MCF 10A (cell line): ENCODE measurements at regions not wholly inside any gene's neighbourhood (a gene's known extent, or its start where the extent isn't known, plus 50 kb on each side); places are given as distances from the start of the nearest gene placed in this dataset.

Experiments
- BruUV-seq: library from RNA; stranded (reverse); fragments of 400-500 nt; replicated peaks from 2 replicates; lab custom pipeline; 2021; lab: Mats Ljungman, UMichigan
- CTCF ChIA-PET: fragments of 300-600 bp; sonication (Branson Sonifier 250); formaldehyde crosslinking; extraction: SDS; loops from one replicate; lab custom pipeline; 2021; ENCODE audit warnings: antibody characterized with exemption, inconsistent platforms; lab: Yijun Ruan, JAX
- POLR2A ChIA-PET: fragments of 300-600, 350-650 bp; sonication (Branson Sonifier 250); formaldehyde crosslinking; extraction: SDS; loops from one replicate; lab custom pipeline; 2020; ENCODE audit warnings: antibody characterized with exemption, inconsistent platforms; lab: Yijun Ruan, JAX
- DNase-seq: peaks from one replicate; pipeline ENCODE4 v3.0.0-alpha.2; 2018; ENCODE audit not compliant: unreplicated experiment
- H3K27ac Mint-ChIP-seq: one replicate; pipeline ENCODE4 v1.8.0; 2022; ENCODE audit warnings: mild to moderate bottlenecking, low read depth, mixed read lengths; ENCODE audit not compliant: unreplicated experiment
- H3K27me3 Mint-ChIP-seq: one replicate; pipeline ENCODE4 v1.8.0; 2022; ENCODE audit warnings: mixed read lengths; ENCODE audit not compliant: insufficient read depth, unreplicated experiment
- H3K36me3 Mint-ChIP-seq: one replicate; pipeline ENCODE4 v1.8.0; 2022; ENCODE audit warnings: mild to moderate bottlenecking, moderate library complexity, mixed read lengths; ENCODE audit not compliant: insufficient read depth, unreplicated experiment
- H3K4me1 Mint-ChIP-seq: one replicate; pipeline ENCODE4 v1.8.0; 2022; ENCODE audit warnings: mixed read lengths; ENCODE audit not compliant: insufficient read depth, unreplicated experiment
- H3K4me3 Mint-ChIP-seq: one replicate; pipeline ENCODE4 v1.8.0; 2022; ENCODE audit warnings: mild to moderate bottlenecking, moderate library complexity, mixed read lengths; ENCODE audit not compliant: unreplicated experiment
- H3K9me3 Mint-ChIP-seq: one replicate; pipeline ENCODE4 v1.8.0; 2022; ENCODE audit warnings: mixed read lengths; ENCODE audit not compliant: unreplicated experiment
- intact Hi-C: fragments of 100-400 bp; cut with micrococcal nuclease; formaldehyde crosslinking; loops from 2 replicates; pipeline ENCODE4 v1.14.1; 2022
- TF ChIP-seq, protein P1 (sequence below): fragments of 200-600 bp; IDR thresholded peaks from one replicate; pipeline ENCODE4 v1.8.0; 2022; ENCODE audit warnings: antibody characterized with exemption, mild to moderate bottlenecking; ENCODE audit not compliant: unreplicated experiment

GRCh38 chr7:131932271-131932670 lies 375.8 kb upstream of the PODXL start:
- Mint-ChIP-seq H3K9me3 (peaks cover 9% of the 10 kb centered on the region), H3K4me3 (no peak overlapping the region)
- CTCF ChIA-PET: interaction anchor here (0.6 to 0.7 kb wide), 2 partner anchors 42 to 818 kb away, joined by 3 to 4 read pairs; no protein-coding TSS in a partner anchor

GRCh38 chr7:131931370-131931769 lies 374.9 kb upstream of the PODXL start:
- H3K36me3 Mint-ChIP-seq: no peaks in the 10 kb centered on the region
- intact Hi-C loops: no loop called here
- no peak for DNase-seq
- H3K27ac Mint-ChIP-seq: no peak overlapping the region
- no TSS peak for BruUV-seq
- no peak overlapping the region for H3K4me3 Mint-ChIP-seq
- ChIA-PET CTCF (interaction anchor here (0.6 to 1.1 kb wide), 3 partner anchors 15 to 133 kb away, joined by 3 to 4 read pairs (median 3); no protein-coding TSS in a partner anchor), POLR2A (interaction anchor here (0.6 kb wide), 1 partner anchor 278 kb away, joined by 4 read pairs; no protein-coding TSS in a partner anchor)
- no peaks in the 10 kb centered on the region for H3K27me3 Mint-ChIP-seq
- no peaks in the 10 kb centered on the region for H3K4me1 Mint-ChIP-seq
- peaks cover 9% of the 10 kb centered on the region for H3K9me3 Mint-ChIP-seq
- TF ChIP-seq, protein P1, sequence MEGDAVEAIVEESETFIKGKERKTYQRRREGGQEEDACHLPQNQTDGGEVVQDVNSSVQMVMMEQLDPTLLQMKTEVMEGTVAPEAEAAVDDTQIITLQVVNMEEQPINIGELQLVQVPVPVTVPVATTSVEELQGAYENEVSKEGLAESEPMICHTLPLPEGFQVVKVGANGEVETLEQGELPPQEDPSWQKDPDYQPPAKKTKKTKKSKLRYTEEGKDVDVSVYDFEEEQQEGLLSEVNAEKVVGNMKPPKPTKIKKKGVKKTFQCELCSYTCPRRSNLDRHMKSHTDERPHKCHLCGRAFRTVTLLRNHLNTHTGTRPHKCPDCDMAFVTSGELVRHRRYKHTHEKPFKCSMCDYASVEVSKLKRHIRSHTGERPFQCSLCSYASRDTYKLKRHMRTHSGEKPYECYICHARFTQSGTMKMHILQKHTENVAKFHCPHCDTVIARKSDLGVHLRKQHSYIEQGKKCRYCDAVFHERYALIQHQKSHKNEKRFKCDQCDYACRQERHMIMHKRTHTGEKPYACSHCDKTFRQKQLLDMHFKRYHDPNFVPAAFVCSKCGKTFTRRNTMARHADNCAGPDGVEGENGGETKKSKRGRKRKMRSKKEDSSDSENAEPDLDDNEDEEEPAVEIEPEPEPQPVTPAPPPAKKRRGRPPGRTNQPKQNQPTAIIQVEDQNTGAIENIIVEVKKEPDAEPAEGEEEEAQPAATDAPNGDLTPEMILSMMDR: no peak

More at GRCh38 chr7:131932271-131932670, 375.8 kb upstream of the PODXL start:
- Mint-ChIP-seq H3K27me3 (no peaks in the 10 kb centered on the region), H3K27ac (no peak overlapping the region), H3K4me1 (no peaks in the 10 kb centered on the region), H3K36me3 (no peaks in the 10 kb centered on the region)
- no peak for DNase-seq
- intact Hi-C loops: no loop called here
- no TSS peak for BruUV-seq
- POLR2A ChIA-PET: no interaction called here
- TF ChIP-seq, protein P1: no peak

- no peaks in the 10 kb centered on the region for H3K36me3 Mint-ChIP-seq
- DNase-seq: no peak
- H3K4me3 Mint-ChIP-seq: no peak overlapping the region
- TF ChIP-seq, protein P1: no peak
- POLR2A ChIA-PET: no interaction called here
- no TSS peak for BruUV-seq
- H3K9me3 Mint-ChIP-seq: peaks cover 9% of the 10 kb centered on the region
- no peaks in the 10 kb centered on the region for H3K27me3 Mint-ChIP-seq
- intact Hi-C loops: no loop called here
- H3K27ac Mint-ChIP-seq: no peak overlapping the region
- CTCF ChIA-PET: no interaction called here
- H3K4me1 Mint-ChIP-seq: no peaks in the 10 kb centered on the region
These were observed 373.2 kb upstream of the PODXL start for GRCh38 chr7:131929632-131930031.

GRCh38 chr7:131927770-131928423 lies 371.5 kb upstream of the PODXL start:
- Mint-ChIP-seq H3K27me3 (no peaks in the 10 kb centered on the region), H3K9me3 (peaks cover 2% of the 10 kb centered on the region), H3K4me3 (no peak overlapping the region), H3K4me1 (no peaks in the 10 kb centered on the region), H3K36me3 (no peaks in the 10 kb centered on the region), H3K27ac (no peak overlapping the region)
- DNase-seq: no peak
- ChIA-PET CTCF (interaction anchor here (1.6 kb wide), 1 partner anchor 18 kb away, joined by 6 read pairs; no protein-coding TSS in a partner anchor), POLR2A (no interaction called here)
- TF ChIP-seq, protein P1: no peak
- no TSS peak for BruUV-seq
- intact Hi-C loops: no loop called here
